UCSD-AML1 (cell line): ENCODE measurements at regions not wholly inside any gene's neighbourhood (a gene's known extent, or its start where the extent isn't known, plus 50 kb on each side); places are given as distances from the start of the nearest gene placed in this dataset.

ENCODE experiments used
- DNase-seq: peaks from one replicate; lab custom pipeline; 2025; ENCODE audit not compliant: unreplicated experiment; lab: John Stamatoyannopoulos, UW

- no peak for DNase-seq
Measured at GRCh38 chr2:41899189-41899588, 148.6 kb upstream of the PKDCC start.

DNA sequence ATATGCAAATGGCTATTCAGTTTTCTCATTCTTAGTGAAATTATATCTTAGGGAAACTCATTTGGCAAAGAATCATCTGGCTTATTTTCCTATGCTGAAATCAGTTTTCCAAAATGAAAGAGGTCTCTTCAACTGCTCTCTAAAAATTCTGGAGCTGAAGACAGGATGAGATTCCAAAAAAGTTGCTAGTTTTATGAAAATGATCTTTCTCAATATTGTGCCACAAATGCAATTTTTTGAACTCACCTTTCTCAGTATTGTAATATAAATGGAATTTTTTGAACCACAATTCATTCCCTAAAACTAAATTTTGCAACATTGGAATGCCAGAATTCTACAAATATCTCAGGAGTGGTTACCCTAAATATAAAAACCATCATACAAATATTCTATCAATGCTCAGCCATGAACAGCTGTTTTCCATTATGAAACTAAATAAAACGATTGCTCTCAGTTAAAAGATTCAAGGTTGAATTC, 147.7 kb upstream of the PKDCC start:
- no peak for DNase-seq

DNA sequence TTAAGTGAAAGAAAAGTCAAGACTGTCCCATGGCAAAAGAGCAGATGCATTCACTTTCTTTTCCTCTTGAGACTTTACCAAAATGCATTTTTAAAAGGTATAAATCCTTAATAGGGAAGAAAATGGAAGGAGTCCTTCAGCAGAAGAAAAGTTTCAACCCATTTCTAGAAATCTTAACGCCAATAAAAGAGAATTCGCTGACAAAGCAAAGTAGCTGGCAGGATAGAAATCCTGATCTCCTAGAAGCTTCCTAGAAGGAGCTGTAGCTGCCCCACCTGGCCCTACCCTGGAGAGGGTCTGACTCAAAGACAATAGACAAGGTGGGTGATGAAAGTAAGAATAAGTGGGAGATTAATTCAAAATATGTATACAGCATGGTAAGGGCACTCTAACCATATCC, 144.9 kb upstream of the PKDCC start:
- no peak for DNase-seq

DNA sequence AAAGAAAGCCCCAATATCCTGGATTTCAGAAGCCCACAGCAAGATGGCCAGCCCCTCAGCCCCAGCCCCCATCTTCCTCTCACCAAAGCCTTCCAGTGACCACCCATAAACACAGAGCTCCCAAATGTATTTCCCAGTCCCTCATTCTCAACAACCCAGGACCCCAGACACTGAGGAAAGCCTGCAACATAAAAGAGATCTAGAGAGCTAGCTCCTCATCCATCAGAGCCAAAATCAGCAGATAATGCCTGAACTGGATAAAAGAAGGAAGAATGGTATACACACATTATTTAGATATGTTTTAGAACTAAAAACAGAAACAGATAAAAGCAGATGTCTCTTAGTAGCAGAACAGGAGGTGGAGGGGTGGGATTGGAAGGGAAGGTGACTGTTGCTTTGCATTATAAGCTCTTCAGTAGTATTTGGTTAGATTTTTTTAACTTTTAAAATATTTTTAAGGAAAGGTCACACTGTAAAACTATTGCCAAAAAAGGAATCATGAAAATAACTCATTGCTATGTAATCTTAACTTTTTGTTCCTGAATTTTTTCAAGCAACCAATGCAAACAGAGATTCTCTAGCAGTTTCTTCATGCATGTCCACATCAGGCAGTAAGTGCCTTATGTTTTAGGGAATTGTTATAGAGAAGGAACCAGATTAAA, 144.2 kb upstream of the PKDCC start:
- DNase-seq = no peak

DNA sequence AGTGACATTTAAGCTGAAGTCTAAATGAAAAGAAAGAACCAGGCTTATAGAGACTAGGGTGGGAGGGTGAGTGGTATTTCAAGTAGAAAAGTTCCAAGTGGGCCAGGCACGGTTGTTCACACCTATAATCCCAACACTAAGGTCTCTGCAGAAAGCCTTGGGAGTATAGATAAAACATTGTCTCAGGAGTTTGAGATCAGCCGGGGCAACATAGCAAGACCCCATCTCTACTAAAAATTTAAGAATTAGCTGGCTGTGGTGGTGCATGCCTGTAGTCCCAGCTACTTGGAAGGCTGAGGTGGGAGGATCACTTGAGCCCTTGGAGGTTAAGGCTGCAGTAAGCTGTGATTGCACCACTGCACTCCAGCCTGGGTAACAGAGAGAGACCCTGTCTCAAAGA, 143.4 kb upstream of the PKDCC start:
- no peak for DNase-seq

DNA sequence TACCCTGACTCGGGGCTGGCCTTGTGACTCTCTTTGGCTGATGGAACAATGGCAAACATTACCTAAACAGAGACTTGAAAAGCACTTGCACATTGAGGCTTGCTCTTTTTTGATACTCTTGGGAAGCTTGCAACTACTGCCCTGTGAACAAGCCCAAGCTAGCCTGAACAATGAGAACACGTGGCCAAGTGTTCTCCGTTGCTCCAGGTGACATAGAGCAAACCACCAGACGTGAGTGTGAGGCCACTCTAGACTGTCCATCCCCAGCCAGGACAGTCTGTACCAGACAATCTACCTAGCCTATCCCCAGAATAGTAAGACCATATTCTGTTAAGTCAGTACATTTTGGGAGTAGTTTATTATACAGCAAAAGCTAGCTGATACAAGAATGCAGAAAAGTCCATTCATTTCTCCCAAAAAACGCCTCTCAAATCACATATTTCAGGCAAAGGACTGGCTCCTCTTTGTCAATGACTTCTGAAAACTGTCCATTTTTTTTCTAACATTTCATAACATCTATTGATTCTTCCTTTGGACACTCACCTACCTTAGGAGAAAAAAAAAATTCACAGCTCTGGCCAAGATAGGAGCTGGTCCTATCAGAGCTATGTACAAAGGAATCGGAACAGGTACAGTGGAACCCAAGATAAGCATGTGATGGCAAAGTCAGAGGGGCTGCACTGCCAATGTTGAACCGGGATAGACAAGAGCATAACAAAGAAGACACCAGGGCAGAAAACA, 142.1 kb upstream of the PKDCC start:
- DNase-seq = no peak

DNA sequence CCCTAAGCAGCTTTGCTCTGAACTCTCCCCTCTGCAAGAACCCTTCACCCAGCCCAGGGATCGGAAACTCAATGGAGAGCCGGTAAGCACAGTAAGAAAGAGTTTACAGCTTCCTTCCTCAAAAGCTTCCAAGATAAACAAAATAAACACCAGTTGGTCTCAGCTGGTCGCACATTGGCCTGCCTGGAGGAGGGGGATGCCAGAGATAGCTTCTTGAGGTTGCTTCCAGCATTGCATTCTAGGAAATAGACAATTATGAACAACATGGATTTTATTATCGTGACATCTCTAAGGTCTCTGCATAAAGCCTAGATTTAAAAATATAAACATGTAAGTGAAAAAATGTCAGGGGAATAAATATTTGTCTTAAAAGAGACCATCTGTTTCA, 141.5 kb upstream of the PKDCC start:
- no peak for DNase-seq

DNA sequence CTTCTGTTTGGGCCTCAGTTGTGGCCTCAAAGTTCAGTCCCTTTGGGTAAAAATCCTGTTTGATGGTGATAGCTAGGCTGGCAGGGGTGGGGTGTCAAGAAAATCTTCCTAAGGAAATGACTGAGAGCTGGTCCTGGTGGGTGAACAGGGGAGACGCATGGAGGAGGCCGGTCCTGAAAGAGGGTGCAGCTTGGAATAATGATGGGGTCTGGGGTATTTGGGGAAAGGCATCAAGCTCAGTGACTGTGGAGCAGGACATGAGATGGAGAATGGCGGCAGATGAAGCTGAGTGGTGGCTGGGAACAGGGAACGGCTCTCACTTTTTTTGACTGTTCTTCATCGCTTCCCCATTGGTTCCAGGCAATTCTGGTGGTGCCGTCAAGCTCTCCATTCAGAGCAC, 140.7 kb upstream of the PKDCC start:
- DNase-seq = no peak

DNA sequence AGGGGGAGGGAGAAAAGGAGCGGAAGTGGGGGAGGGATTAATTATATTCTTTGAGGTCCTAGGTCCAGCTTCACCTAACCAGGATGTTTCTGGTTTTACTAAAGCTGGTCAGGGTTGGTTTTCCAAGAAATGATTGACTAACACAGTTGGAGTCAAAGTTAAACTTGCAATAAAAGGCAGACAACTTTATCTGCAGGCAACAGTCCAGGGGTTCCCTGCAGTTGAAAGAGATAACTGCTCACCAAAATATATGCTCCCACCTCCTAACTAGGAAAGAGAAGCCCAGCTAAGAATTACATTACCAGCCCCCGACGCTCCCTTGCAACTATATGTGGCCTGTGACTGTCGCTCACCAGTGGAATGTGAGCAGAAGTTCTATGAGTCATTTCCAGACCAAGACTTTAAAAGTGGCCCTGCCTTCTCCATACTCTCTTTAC, 140.0 kb upstream of the PKDCC start:
- DNase-seq = no peak

DNA sequence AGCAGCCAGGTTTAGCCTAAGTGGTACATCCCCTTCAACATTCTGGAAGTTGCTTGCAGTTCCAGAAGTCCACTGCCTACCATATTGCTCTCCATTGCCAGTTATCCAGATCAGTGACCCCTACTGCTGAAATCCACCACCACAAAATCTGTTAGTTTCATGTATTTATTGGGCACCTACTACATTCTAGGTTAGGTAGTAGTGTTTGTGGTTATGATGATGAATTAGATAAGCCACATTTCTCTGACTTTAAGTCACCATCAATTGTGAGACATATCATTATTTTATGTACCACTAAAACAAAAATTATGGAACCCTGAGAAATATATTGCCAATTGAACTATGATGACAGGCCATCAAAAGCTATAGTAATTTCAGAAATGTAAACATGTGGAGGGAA, 139.5 kb upstream of the PKDCC start:
- no peak for DNase-seq

DNA sequence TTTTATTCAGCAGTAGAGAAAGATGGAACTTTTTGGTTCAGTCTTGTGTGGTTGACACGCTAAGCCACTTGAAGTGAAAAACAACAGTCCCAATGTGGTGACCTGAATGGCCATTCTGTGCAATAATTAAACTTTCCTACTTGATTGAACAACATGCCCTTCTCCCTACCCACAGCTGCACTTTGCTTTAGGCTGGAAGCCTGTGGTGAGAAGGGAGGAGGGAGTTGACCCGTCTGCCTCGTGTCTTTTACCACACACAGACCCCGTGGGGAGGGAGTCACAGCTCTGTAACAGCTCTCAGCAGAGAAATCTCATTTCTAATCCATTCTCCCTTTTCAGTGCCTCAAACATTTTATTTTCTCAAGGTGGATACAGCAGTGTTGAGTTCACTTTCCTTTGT, 138.2 kb upstream of the PKDCC start:
- DNase-seq = no peak

DNA sequence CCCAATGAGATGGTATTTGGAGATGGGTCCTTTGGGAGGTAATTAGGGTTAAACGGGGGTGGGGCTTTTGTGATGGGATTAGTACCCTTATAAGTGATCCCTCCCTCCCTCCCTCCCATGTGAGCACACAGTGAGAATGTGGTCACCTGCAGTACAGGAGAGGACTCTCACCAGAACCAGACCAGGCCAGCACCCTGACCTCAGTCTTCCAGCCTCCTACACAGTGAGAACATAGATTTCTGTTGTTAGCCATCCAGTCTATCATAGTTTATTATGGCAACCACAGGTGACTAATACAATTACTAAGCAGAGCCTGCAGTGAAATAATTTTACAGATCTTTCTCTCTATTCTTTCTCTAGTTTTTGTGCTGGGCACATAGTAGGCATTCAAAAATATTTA, 137.7 kb upstream of the PKDCC start:
- no peak for DNase-seq

- no peak for DNase-seq
Measured at GRCh38 chr2:41911033-41911432, 136.8 kb upstream of the PKDCC start.

GRCh38 chr2:41912337-41912736, 135.5 kb upstream of the PKDCC start:
- DNase-seq = no peak

GRCh38 chr2:41912776-41913175, 135.0 kb upstream of the PKDCC start:
- no peak for DNase-seq

DNA sequence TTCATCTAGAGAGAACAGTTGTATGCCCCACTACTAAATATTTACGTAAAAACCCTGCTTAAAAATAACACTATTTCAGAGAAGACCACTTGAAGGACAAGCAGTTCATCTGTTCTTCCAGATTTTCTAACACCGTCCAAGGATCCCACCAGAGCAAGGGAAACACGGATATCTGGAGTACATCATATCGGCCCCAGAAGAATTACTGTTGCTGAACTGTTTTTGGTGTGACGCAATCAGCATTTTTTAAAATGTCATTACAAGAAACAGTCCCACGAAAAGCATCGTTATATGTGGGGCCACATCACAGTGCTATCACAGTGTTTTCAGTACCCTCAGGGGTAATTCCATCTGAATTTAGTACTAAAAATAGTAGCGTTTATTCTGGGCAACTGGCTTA, 134.5 kb upstream of the PKDCC start:
- DNase-seq = no peak

- DNase-seq = no peak
Measured at GRCh38 chr2:41913921-41914609, 133.8 kb upstream of the PKDCC start.

DNA sequence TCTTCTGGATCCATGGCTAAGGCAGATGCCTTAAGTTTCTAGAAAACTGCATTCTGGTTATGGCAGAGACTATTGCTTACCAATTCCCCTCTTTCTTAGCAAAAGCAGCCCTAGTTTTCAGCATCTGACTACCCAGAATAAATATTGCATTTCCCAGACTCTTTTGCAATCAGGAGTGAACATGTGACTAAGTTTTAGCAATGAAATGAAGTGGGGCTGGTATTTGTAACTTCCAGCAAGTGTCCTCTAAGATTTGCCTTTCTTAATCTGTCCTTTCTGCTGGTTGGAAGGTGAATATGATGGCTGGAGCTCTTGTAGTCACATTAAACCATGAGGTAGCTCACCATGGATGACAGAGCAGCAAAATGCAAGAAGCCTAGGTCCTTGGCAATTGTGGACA, 132.9 kb upstream of the PKDCC start:
- DNase-seq = no peak

DNA sequence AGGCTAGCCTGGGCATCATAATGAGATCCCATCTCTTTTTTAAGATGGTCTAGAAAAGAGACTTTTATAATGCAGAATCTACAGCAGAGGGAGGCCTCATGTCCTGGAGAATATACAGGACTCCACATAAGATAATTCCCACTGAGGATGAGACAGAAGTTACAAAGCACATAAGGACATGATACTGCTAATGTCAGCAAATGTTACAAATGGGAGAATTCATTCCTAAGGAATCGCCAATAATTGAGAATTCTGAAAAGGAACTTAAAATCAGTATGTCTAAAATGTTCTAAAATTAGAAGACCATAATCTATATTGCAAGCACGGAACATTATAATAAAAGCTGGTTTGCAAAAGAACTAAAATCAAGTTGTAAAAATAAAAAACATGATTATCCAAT, 131.6 kb upstream of the PKDCC start:
- no peak for DNase-seq

- no peak for DNase-seq
Measured at GRCh38 chr2:41917587-41917986, 130.2 kb upstream of the PKDCC start.

- no peak for DNase-seq
Measured at GRCh38 chr2:41919135-41919534, 128.7 kb upstream of the PKDCC start.

GRCh38 chr2:41920181-41920580, 127.6 kb upstream of the PKDCC start:
- DNase-seq = no peak
